HG02678 (cell line): ENCODE measurements at regions not wholly inside any gene's neighbourhood (a gene's known extent, or its start where the extent isn't known, plus 50 kb on each side); places are given as distances from the start of the nearest gene placed in this dataset.

Experiments used
- ATAC-seq: cut with Tn5 transposase; IDR thresholded peaks from one replicate; pipeline ENCODE4 v1.9.1; 2021; ENCODE audit warnings: mild to moderate bottlenecking, moderate library complexity; ENCODE audit not compliant: unreplicated experiment

GRCh38 chr10:128367807-128368206 lies 241.6 kb upstream of the MKI67 start:
- no peak for ATAC-seq

- no peak for ATAC-seq
Observed at GRCh38 chr10:128369101-128369650, 243.0 kb upstream of the MKI67 start.

GRCh38 chr10:128373071-128373749 lies 247.0 kb upstream of the MKI67 start:
- ATAC-seq: peak; percentile 94

- ATAC-seq: no peak
Observed at GRCh38 chr10:128373831-128374230, 247.6 kb upstream of the MKI67 start.

GRCh38 chr10:128375171-128375570 lies 248.9 kb upstream of the MKI67 start:
- ATAC-seq: no peak

GRCh38 chr10:128377364-128377987 lies 251.3 kb upstream of the MKI67 start:
- no peak for ATAC-seq

- no peak for ATAC-seq
Observed at GRCh38 chr10:128377988-128378387, 251.8 kb upstream of the MKI67 start.

GRCh38 chr10:128380946-128381345 lies 254.7 kb upstream of the MKI67 start:
- no peak for ATAC-seq

GRCh38 chr10:128382225-128382624 lies 256.0 kb upstream of the MKI67 start:
- ATAC-seq: no peak

- no peak for ATAC-seq
Observed at GRCh38 chr10:128384831-128385230, 258.6 kb upstream of the MKI67 start.

- ATAC-seq: no peak
Observed at GRCh38 chr10:128386231-128386630, 260.0 kb upstream of the MKI67 start.

GRCh38 chr10:128386816-128387604 lies 260.8 kb upstream of the MKI67 start:
- ATAC-seq: no peak

GRCh38 chr10:128390596-128390995 lies 264.4 kb upstream of the MKI67 start:
- no peak for ATAC-seq

GRCh38 chr10:128393546-128393945 lies 267.3 kb upstream of the MKI67 start:
- ATAC-seq: no peak

GRCh38 chr10:128398118-128398517 lies 271.9 kb upstream of the MKI67 start:
- no peak for ATAC-seq

- no peak for ATAC-seq
Observed at GRCh38 chr10:128398999-128399398, 272.8 kb upstream of the MKI67 start.

GRCh38 chr10:128400564-128400963 lies 274.3 kb upstream of the MKI67 start:
- ATAC-seq: no peak

GRCh38 chr10:128405450-128405849 lies 279.2 kb upstream of the MKI67 start:
- no peak for ATAC-seq

GRCh38 chr10:128411643-128412042 lies 285.4 kb upstream of the MKI67 start:
- no peak for ATAC-seq

GRCh38 chr10:128414568-128414967 lies 288.3 kb upstream of the MKI67 start:
- ATAC-seq: no peak

- ATAC-seq: no peak
Observed at GRCh38 chr10:128416231-128416630, 290.0 kb upstream of the MKI67 start.

- no peak for ATAC-seq
Observed at GRCh38 chr10:128417826-128418225, 291.6 kb upstream of the MKI67 start.
